IMR-90 (cell line): ENCODE measurements at regions not wholly inside any gene's neighbourhood (a gene's known extent, or its start where the extent isn't known, plus 50 kb on each side); places are given as distances from the start of the nearest gene placed in this dataset.

ENCODE experiments used
- ATAC-seq: fragments of 200-7000 bp; cut with Tn5 transposase; 2 replicates; pipeline ENCODE4 v1.9.1; 2020; ENCODE audit warnings: low read depth, mild to moderate bottlenecking, moderate library complexity
- BruUV-seq: library from RNA; stranded (reverse); fragments of 400-500 nt; replicated peaks from 2 replicates; lab custom pipeline; 2021; lab: Mats Ljungman, UMichigan
- CTCF ChIA-PET: fragments of 300-600 bp; formaldehyde crosslinking; extraction: SDS; loops from one replicate; lab custom pipeline; 2021; ENCODE audit warnings: antibody characterized with exemption; lab: Yijun Ruan, JAX
- POLR2A ChIA-PET: fragments of 300-600 bp; sonication (Branson Sonifier 250); formaldehyde crosslinking; loops from one replicate; lab custom pipeline; 2022; ENCODE audit warnings: antibody characterized with exemption; ENCODE audit not compliant: unreplicated experiment; lab: Charles Lee
- DNase-seq: peaks from one replicate; pipeline ENCODE4 v3.0.0; 2013
- H2AFZ ChIP-seq: replicated peaks from 2 replicates; pipeline ENCODE3; 2013; ENCODE audit warnings: low read length, mild to moderate bottlenecking; ENCODE audit not compliant: poor library complexity
- H2AK5ac ChIP-seq: 2 replicates; pipeline ENCODE4 v1.6.1; 2013; ENCODE audit warnings: low read depth, low read length, inconsistent platforms
- H2AK9ac ChIP-seq: replicated peaks from 2 replicates; pipeline ENCODE3; 2013; ENCODE audit warnings: mild to moderate bottlenecking, low read depth, low read length, moderate library complexity; ENCODE audit not compliant: poor library complexity
- H2BK120ac ChIP-seq: 2 replicates; pipeline ENCODE4 v1.6.1; 2013; ENCODE audit warnings: low read depth, low read length, inconsistent platforms
- H2BK15ac ChIP-seq: 3 replicates; pipeline ENCODE4 v1.6.1; 2013; ENCODE audit warnings: low read depth, low read length, inconsistent platforms
- H2BK20ac ChIP-seq: 2 replicates; pipeline ENCODE4 v1.6.1; 2013; ENCODE audit warnings: low read depth, mild to moderate bottlenecking, inconsistent platforms, low read length, moderate library complexity
- H2BK5ac ChIP-seq: 2 replicates; pipeline ENCODE4 v1.6.1; 2013; ENCODE audit warnings: mild to moderate bottlenecking, low read depth, low read length, inconsistent platforms; ENCODE audit not compliant: poor library complexity, severe bottlenecking
- H3K14ac ChIP-seq: replicated peaks from 2 replicates; pipeline ENCODE4 v1.6.1; 2013; ENCODE audit warnings: low read depth, low read length, inconsistent platforms
- H3K18ac ChIP-seq: 2 replicates; pipeline ENCODE4 v1.6.1; 2013; ENCODE audit warnings: low read depth, low read length, control low read depth
- H3K23ac ChIP-seq: 2 replicates; pipeline ENCODE4 v1.6.1; 2013; ENCODE audit warnings: low read depth, low read length, inconsistent platforms
- H3K27ac ChIP-seq: 2 replicates; pipeline ENCODE4 v1.5.1; 2013; ENCODE audit warnings: mild to moderate bottlenecking, control low read depth, low read length; ENCODE audit not compliant: insufficient read depth
- H3K27me3 ChIP-seq: 2 replicates; pipeline ENCODE4 v1.6.1; 2013; ENCODE audit warnings: low read length; ENCODE audit not compliant: control insufficient read depth, insufficient read depth
- H3K36me3 ChIP-seq: 2 replicates; pipeline ENCODE4 v1.6.1; 2013; ENCODE audit warnings: low read length, mixed read lengths; ENCODE audit not compliant: control insufficient read depth, insufficient read depth
- H3K4ac ChIP-seq: 2 replicates; pipeline ENCODE4 v1.6.1; 2013; ENCODE audit warnings: low read depth, low read length, inconsistent platforms
- H3K4me1 ChIP-seq: 2 replicates; pipeline ENCODE4 v1.6.1; 2013; ENCODE audit warnings: low read length, mixed read lengths; ENCODE audit not compliant: control insufficient read depth, insufficient read depth
- H3K4me2 ChIP-seq: 2 replicates; pipeline ENCODE4 v1.6.1; 2013; ENCODE audit warnings: low read depth, mild to moderate bottlenecking, control low read depth, low read length, moderate library complexity
- H3K4me3 ChIP-seq: 2 replicates; pipeline ENCODE4 v1.5.1; 2013; ENCODE audit warnings: low read depth, mild to moderate bottlenecking, control low read depth, low read length, moderate library complexity; ENCODE audit not compliant: insufficient read depth
- H3K56ac ChIP-seq: 2 replicates; pipeline ENCODE4 v1.6.1; 2013; ENCODE audit warnings: low read length, inconsistent platforms; ENCODE audit not compliant: insufficient read depth; ENCODE audit errors: extremely low read depth
- H3K79me1 ChIP-seq, 2 experiments: 2 replicates each; pipeline ENCODE4 v1.6.1; 2013; ENCODE audit warnings: low read length in 2 of 2, inconsistent platforms in 1 of 2, low read depth in 1 of 2
- H3K9ac ChIP-seq: 2 replicates; pipeline ENCODE4 v1.6.1; 2013; ENCODE audit warnings: low read depth, low read length, control low read depth
- H3K9me1 ChIP-seq: 2 replicates; pipeline ENCODE4 v1.6.1; 2013; ENCODE audit warnings: low read length, inconsistent platforms; ENCODE audit not compliant: insufficient read depth
- H3K9me3 ChIP-seq: 2 replicates; pipeline ENCODE4 v1.6.1; 2013; ENCODE audit warnings: low read length; ENCODE audit not compliant: control insufficient read depth, insufficient read depth
- H4K20me1 ChIP-seq: 2 replicates; pipeline ENCODE4 v1.6.1; 2013; ENCODE audit warnings: low read length, inconsistent platforms; ENCODE audit not compliant: insufficient read depth
- H4K5ac ChIP-seq: 2 replicates; pipeline ENCODE4 v1.6.1; 2013; ENCODE audit warnings: mild to moderate bottlenecking, low read depth, low read length, control low read depth
- H4K8ac ChIP-seq, 2 experiments: 2 replicates each; pipeline ENCODE4 v1.6.1; 2013; ENCODE audit warnings: low read depth in 2 of 2, low read length in 2 of 2, control low read depth in 1 of 2, inconsistent platforms in 1 of 2
- H4K91ac ChIP-seq: 2 replicates; pipeline ENCODE4 v1.6.1; 2013; ENCODE audit warnings: low read depth, low read length, inconsistent platforms; ENCODE audit not compliant: insufficient read depth
- CEBPB ChIP-seq: IDR thresholded peaks from 2 replicates; pipeline ENCODE4 v1.6.1; 2012; ENCODE audit warnings: low read depth, low read length, improper control_type of control experiment
- CHD1 ChIP-seq: IDR thresholded peaks from 2 replicates; pipeline ENCODE4 v1.6.1; 2012; ENCODE audit warnings: low read depth, low read length, improper control_type of control experiment
- FOS ChIP-seq: fragments of 150-350 bp; IDR thresholded peaks from 2 replicates; pipeline ENCODE4 v1.6.1; 2016; ENCODE audit warnings: low read depth, low read length
- MAFK ChIP-seq: IDR thresholded peaks from 2 replicates; pipeline ENCODE4 v1.6.1; 2012; ENCODE audit warnings: low read depth, low read length, improper control_type of control experiment
- MAZ ChIP-seq: IDR thresholded peaks from 2 replicates; pipeline ENCODE4 v1.6.1; 2012; ENCODE audit warnings: low read depth, mild to moderate bottlenecking, low read length, improper control_type of control experiment, moderate library complexity, borderline replicate concordance
- POLR2A ChIP-seq: IDR thresholded peaks from 2 replicates; pipeline ENCODE4 v1.6.1; 2012; ENCODE audit warnings: mild to moderate bottlenecking, low read depth, low read length
- RCOR1 ChIP-seq: IDR thresholded peaks from 2 replicates; pipeline ENCODE4 v1.6.1; 2012; ENCODE audit warnings: mild to moderate bottlenecking, low read length, improper control_type of control experiment; ENCODE audit not compliant: insufficient replicate concordance
- RFX5 ChIP-seq: IDR thresholded peaks from 2 replicates; pipeline ENCODE4 v1.8.0; 2012; ENCODE audit warnings: low read depth, mild to moderate bottlenecking, low read length, moderate library complexity
- SMC3 ChIP-seq: fragments of 150-350 bp; IDR thresholded peaks from 2 replicates; pipeline ENCODE4 v1.6.1; 2016; ENCODE audit warnings: low read depth, mild to moderate bottlenecking, antibody characterized with exemption, low read length, moderate library complexity
- WGBS, 2 experiments: methylation state at CpG; one replicate each; pipeline versions ENCODE4 v1.1.5 to v1.1.7; 2013; ENCODE audit warnings: missing lambda C conversion rate in 2 of 2; ENCODE audit not compliant: insufficient read length in 1 of 2; ENCODE audit errors: extremely low coverage in 2 of 2; 5-methylcytosine and 5-hydroxymethylcytosine counted together
- dilution Hi-C: fragments of 300-500 bp; cut with HindIII; formaldehyde crosslinking; loops from one replicate; pipeline ENCODE4 v1.14.3; 2018; ENCODE audit warnings: low sequenced_read_pairs; ENCODE audit not compliant: unreplicated experiment
- in situ Hi-C: fragments of 300-500 bp; cut with MboI; formaldehyde crosslinking; loops from 3 replicates; pipeline ENCODE4 v1.14.3; 2019; ENCODE audit warnings: low sequenced_read_pairs, inconsistent platforms, mixed read lengths
- intact Hi-C: fragments of 100-400 bp; cut with micrococcal nuclease; formaldehyde crosslinking; loops from 2 replicates; pipeline ENCODE4 v1.10.0; 2022
- TF ChIP-seq, protein P1 (sequence below): conservative IDR thresholded peaks from 2 replicates; pipeline ENCODE4 v1.5.1; 2012; ENCODE audit warnings: mild to moderate bottlenecking, low read depth, low read length, improper control_type of control experiment
- TF ChIP-seq, protein P2 (sequence below): fragments of 150-350 bp; IDR thresholded peaks from 2 replicates; pipeline ENCODE4 v1.6.1; 2017; ENCODE audit warnings: mild to moderate bottlenecking, antibody characterized with exemption, low read length, low read depth

DNA sequence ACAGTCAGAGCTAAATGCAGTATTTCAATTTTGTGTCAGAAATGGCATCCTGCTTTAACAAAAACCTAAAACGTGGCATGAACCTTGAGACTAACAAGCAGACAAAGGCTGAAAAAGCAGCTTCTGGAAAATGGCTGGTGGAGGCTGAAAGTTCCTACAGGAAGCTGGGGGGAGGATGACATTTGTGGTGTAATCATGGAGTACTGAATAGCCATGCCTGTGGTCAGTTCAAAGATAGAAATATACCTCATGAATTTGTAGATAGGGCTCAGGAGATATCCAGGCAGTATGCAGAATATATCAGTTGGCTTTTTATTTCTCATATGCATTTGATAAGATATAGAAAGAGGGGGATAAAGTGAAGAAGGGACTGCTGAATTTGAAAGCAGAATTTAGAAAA lies 181.7 kb downstream of the UQCRFS1 start:
- Histone ChIP-seq H3K14ac (no peak overlapping the region), H2BK5ac (no peak overlapping the region), H2AK9ac (no peak overlapping the region), H3K4ac (no peak overlapping the region), H3K27me3 (no peaks in the 10 kb centered on the region), H2AK5ac (no peak overlapping the region), H3K27ac (no peak overlapping the region), H3K4me3 (no peak overlapping the region), H3K9me3 (peaks cover 2% of the 10 kb centered on the region; the same call in 1 of the 2 replicates), H2BK20ac (no peak overlapping the region), H2BK120ac (no peak overlapping the region), H3K9ac (no peak overlapping the region), H3K56ac (no peak overlapping the region), H4K91ac (no peak overlapping the region), H2AFZ (no peak overlapping the region), H3K23ac (no peak overlapping the region), H3K4me2 (no peak overlapping the region), H3K4me1 (no peaks in the 10 kb centered on the region), H4K5ac (no peak overlapping the region), H2BK15ac (no peak overlapping the region), H3K9me1 (no peaks in the 10 kb centered on the region), H4K20me1 (no peaks in the 10 kb centered on the region), H3K18ac (no peak overlapping the region), H3K36me3 (no peaks in the 10 kb centered on the region), H3K79me1 (no peaks in the 10 kb centered on the region), H4K8ac (no peak overlapping the region)
- no peak for TF ChIP-seq POLR2A
- TF ChIP-seq CEBPB = no peak
- no peak for TF ChIP-seq SMC3
- TF ChIP-seq, protein P1, sequence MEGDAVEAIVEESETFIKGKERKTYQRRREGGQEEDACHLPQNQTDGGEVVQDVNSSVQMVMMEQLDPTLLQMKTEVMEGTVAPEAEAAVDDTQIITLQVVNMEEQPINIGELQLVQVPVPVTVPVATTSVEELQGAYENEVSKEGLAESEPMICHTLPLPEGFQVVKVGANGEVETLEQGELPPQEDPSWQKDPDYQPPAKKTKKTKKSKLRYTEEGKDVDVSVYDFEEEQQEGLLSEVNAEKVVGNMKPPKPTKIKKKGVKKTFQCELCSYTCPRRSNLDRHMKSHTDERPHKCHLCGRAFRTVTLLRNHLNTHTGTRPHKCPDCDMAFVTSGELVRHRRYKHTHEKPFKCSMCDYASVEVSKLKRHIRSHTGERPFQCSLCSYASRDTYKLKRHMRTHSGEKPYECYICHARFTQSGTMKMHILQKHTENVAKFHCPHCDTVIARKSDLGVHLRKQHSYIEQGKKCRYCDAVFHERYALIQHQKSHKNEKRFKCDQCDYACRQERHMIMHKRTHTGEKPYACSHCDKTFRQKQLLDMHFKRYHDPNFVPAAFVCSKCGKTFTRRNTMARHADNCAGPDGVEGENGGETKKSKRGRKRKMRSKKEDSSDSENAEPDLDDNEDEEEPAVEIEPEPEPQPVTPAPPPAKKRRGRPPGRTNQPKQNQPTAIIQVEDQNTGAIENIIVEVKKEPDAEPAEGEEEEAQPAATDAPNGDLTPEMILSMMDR = no peak
- no peak for TF ChIP-seq RFX5
- TF ChIP-seq RCOR1 = no peak
- no peak for TF ChIP-seq CHD1
- TF ChIP-seq MAZ = no peak
- TF ChIP-seq MAFK = no peak
- no peak for TF ChIP-seq FOS
- TF ChIP-seq, protein P2, sequence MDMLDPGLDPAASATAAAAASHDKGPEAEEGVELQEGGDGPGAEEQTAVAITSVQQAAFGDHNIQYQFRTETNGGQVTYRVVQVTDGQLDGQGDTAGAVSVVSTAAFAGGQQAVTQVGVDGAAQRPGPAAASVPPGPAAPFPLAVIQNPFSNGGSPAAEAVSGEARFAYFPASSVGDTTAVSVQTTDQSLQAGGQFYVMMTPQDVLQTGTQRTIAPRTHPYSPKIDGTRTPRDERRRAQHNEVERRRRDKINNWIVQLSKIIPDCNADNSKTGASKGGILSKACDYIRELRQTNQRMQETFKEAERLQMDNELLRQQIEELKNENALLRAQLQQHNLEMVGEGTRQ = no peak
- no CpG with 5 or more reads among the region's 1 CpG for WGBS, 2 experiments
- no TSS peak for BruUV-seq
- in situ Hi-C loops = no loop called here
- dilution Hi-C loops = no loop called here
- ChIA-PET CTCF (no interaction called here), POLR2A (no interaction called here)
- DNase-seq = no peak
- ATAC-seq = no peak
- intact Hi-C loops = no loop called here
